Suppressor macrophage (primary cell): ENCODE measurements at regions not wholly inside any gene's neighbourhood (a gene's known extent, or its start where the extent isn't known, plus 50 kb on each side); places are given as distances from the start of the nearest gene placed in this dataset.

Experiments
- DNase-seq, 4 experiments: peaks; one replicate each; pipeline ENCODE4 v3.0.0-alpha.2; 2020 to 2022

DNA sequence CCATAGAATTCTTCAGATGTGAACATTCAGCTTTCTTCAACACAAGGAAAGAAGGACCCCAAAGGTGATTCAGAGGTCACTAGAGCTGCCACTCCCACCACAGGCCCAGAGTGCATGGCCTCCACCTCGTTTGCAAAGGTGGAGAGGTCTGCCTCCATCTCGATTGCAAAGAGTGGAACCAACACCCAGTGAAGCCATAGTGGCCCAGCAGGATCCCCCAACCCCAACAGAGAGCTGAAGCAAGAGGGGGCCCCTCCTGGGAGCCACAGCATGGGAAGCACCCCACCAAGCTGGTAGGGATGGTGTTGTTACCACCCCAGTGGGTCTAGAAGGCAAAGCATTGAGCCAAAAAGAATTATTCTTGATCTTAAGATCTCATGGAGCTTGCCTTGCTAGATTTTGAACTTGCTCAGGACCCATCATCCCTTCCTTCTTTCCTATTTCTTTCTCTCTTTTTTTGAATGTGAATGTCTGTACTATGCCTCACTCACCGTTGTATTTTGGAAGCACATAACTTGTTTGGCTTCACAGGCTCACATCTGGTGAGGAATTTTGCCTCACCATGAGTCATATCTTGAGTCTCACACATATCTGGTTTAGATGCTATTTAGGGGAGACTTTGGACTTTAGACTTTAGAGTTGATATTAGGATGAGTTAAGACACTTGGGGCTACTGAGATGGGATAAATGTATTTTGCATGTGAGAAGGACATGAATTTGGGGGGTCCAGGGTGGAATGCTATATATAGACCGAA, 119.2 kb downstream of the ANKRD60 start:
- no peak for DNase-seq

DNA sequence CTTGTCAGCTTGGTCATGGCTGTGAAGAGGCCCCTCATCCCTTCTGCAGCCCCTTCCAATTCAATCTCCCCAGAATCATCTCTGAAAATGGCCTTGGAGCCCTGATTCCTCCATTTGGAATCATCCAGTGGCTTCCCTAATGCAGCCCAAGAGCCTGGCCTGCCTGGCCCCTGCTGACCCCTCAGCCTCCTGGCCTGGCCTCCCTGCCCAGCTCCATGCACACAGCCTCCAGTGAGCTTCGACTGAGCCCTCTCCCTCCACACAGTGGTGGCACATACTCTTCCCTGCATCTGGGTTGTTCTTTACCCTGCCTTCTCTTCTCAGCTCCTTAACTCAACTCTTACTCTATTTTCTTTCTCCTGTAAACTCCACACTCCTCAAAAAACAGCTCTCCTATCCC, 120.9 kb downstream of the ANKRD60 start:
- no peak for DNase-seq

DNA sequence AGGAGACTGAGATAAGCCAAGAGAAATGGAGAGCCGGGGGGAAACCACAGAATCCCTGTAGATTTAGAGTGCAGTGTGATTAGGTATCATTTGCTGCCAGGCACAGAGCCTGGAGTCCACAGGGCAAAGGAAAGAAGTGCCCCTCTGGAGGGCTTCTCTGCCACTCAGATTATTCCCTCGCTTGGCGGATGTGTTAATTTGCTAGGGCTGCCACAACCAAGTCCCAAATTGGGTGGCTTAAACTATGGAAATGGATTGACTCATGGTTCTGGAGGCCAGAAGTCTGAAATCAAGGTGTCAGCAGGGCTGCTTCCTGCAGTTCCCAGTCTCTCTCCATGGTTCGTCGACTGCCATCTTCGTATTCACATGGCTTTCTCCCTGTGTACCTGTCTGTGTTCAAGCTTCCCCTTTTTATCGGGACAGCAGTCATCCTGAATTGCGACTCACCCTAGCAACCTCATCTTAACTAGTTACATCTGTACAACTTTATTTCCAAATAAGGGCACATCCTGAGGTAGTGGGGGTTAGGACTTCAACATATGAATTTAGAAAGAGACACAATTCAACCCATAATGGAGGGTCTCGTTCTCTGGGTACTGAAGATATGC, 122.2 kb downstream of the ANKRD60 start:
- DNase-seq = no peak

DNA sequence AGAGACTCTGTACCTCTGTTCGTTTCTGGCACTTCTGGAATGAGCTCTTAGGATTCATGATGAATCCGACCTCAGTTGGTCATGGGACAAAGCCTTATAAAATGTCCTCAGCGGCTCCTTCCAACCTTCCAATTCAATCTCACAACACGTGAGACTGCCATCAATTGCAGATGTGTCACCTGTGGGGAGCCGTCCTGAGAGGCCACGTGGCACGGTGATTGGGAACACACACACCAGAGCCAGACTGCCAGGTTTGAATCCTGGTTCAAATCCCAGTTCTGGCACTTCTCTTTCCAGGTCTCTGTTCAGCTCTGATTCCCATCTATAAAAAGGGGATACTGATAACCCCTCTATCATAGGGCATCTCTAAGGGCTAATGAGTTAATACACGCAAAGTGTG, 124.5 kb downstream of the ANKRD60 start:
- no peak for DNase-seq

DNA sequence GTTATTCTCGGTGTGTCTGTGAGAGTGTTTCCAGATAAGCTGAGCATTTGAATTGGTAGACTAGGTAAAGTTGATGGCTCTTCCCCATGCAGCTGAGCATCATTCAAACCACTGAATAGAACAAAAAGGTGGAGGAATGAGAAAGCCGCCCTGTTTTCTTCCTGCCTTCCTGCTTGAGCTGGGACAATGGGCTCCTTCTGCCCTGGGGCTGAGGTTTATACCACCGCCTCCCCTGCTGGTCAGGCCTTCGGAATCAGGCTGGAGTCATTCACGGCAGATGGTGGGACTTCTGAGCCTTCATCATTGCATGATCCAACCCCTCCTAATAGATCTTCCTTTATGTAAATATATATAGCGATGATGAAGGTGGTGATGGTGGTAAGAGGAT, 124.9 kb downstream of the ANKRD60 start:
- no peak for DNase-seq

DNA sequence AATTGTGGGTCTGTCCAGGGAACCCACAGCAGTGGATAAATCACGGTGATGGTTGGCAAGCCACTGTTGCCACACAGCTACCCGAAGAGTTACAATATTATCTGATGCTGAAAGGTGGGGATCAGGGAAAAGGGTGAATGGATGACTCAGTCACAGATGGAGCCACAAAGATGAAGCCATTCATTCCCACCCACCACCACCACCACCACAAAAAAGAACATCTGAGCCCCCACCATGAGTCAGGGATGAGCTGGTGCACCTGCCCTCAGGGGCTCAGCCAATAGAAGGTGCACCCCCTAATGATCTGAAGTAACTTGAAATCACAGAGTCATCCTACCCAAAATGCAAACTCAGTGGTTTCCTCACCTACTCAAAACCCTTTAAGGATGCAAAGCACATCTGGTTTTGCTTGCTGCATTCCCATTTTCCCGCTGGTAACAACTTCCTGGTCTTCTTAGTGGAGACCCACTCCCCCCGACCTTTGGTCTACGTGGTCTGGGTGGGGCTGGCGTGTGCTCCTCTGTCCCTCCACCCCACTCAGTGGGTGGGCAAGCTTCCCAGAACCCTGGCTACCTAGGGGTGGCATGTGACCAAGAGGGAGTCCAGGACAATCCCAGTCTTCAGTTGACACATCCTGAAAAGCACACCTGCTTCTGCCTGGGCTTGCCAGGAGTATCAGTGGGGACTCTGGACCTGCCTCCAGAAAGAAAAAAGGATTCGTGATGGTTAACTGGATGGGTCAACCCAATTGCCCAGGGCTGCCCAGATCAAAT, 125.5 kb downstream of the ANKRD60 start:
- DNase-seq = no peak

DNA sequence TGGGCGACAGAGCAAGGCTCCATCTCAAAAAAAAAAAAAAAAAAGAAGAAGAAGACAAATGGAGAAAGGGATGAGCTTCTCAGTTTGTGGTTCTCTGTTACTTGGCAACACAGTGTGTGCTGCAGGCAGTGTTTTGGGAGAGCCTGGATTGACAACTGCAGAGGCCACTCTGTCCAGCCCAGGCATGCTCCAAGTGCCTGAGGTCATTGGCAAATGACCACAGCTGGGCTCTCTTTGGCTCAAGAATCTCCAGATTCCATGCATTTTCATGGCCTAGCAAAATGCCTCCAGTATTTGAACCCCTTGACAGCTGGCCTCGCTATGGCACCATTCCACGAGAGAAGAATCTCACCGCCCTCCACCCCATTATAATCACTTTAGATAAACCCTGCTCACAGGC, 126.2 kb downstream of the ANKRD60 start:
- no peak for DNase-seq

DNA sequence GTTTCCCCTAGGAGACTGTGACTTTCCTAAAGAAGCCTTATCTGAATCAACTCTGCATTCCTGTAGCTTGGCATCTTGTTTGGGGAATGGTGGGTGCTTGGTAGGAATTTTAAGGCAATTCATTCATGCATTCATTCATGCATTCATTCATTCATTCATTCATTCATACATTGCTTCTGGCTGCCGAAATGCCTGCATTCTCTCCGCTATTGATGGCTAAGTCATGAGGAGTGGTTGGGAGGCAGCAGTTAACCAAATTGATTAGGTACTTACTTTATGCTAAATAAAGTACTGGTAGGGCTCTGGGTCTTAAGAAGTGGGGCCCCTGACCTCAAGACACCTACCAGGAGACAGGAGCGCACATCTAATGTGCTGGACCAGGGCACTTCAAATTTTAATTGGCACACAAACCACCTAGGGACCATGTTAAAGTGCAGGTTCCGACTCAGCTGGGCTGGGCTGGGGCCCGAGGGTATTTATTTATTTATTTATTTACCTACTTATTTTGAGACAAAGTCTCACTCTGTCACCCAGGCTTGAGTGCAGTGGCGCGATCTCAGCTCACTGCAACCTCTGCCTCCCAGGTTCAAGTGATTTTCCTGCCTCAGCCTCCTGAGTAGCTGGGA, 127.6 kb downstream of the ANKRD60 start:
- no peak for DNase-seq

DNA sequence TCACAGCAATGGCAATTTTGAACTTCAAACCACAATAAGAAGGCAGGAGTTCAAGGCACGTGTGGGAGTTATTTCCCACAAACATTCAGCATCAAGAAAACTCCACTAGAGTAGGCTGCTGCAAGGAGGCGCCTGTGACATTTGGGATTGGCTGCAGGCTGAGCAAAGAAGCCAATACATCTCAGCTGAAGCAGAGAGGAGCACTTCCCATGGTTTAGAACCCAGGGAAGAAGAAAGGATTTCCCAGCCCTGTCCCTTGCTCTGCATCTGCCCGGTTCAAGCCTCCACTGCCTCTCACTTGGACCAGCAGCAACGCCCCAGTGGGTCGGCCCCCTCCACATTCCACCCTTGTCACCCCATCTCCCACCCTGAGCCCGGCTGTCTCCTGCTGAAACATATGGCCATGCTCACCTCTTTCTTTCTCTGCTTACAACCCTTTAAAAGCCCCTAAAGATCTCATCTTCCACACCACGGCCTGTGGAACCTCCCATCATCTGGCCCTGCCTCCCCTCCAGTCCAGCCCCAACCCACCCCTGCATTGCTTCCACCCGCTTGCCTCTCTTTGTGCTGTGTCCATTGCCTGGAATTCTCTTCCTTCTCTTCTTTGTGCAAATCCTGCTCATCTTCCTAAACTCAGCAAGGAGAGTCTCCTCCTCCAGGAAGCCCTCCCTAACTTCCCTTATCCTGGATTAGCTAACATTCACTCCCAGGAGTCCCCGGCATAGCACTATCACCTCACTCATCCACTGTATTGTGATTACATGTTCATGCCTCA, 128.3 kb downstream of the ANKRD60 start:
- no peak for DNase-seq

DNA sequence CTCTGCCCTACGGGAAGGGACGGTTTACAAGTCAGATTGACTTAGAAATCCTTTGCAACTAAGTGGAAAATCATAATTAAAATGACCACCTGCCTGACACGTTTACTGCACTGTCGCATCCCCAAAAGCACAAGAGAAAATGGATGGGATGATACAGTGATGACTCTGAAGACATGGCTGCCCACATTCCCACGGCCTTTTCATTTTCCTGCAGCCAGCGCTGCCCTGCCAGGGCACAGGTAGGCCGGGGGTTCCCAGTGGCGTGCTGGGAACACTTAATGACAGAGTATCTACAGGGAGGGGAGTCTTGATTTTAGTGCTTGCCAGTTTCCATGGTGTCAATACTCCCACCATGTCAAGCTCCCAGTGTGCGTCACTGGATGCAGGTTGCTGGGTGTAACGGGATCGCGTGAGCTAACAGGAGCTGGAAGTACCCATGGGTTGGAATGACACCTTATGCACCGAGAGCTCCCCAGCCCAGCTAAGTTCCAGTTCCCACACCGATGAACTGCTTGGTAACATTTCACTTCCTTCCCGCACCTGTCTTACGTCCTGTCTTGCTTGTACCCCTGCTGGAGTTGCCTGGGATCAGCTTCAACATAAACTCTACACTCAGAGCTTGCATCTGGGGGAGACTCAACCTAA, 129.0 kb downstream of the ANKRD60 start:
- no peak for DNase-seq

DNA sequence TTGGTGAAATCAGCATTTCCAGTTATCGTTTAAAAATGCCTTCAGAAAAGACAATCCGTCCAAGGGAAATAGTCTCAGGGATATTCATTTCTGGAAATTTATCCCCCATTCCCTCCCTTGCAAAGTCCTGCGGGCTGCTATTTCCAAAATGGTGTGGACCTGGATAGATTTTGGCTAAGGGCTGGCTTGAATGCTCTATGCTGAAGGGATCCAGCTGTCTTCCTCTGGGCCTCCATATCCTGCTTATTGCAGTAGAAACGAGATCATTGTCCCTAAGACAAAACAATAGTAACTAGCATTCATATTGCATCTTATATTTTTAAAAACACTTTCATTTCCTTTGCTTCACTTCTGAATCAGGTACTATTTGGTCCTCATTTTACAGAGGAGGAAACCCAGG, 129.9 kb downstream of the ANKRD60 start:
- DNase-seq = no peak

DNA sequence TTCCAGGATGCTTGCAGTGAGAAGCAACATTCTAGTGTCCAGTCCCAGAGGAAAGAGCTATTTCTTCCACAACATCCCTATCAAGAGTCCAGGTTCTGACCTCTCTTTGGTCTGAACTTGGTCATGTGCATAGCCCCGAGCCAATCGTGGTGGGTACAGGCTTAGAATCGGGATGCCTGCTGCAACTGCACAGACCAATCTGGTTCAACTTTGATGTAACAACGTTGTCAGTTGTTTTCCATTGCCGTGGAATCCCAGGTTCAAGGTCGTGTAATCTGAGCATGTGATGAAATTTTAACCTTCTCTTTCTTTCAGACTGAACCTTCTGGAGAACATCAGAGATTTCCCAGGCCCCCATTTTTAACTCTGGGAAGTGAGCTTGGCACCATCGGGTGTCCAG, 130.5 kb downstream of the ANKRD60 start:
- no peak for DNase-seq

DNA sequence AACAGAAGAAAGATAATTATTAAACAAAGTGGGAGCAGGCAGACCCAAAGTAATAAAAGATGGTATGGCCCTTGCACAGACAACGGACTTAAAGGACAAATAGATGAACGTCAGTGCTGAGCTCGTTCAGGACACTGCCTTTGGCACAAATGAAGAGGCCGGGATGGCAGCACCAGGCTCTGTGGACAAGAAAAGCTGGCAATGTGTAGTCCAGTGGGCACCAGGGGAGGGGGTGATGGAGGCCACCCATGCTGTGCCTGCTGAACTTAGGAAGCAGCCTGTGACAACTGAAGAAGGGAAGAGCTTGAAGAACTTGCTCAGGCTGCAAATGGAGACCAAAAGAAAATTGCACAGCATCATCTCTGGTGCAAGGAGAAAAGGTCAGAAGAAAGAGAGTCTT, 131.0 kb downstream of the ANKRD60 start:
- no peak for DNase-seq

DNA sequence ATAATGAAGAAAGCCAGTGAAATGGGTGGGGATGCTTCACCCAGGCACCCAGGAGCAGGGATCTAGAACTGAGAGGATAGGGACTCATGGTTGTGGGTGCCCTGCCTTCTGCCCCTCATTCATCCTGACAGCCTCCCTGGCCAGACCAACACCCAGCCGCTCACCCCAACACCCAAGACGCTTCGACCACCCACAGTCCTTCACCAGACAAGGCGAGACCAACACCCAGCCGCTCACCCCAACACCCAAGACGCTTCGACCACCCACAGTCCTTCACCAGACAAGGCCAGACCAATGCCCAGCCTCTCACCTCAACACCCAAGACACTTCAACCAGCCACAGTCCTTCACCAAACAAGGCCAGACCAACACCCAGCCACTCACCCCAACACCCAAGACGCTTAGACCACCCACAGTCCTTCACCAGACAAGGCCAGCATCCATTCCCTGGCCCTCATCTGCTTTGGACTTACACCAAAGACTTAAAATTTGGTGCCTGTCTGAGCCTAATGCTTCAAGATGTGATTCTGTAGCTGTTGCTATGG, 131.5 kb downstream of the ANKRD60 start:
- no peak for DNase-seq

DNA sequence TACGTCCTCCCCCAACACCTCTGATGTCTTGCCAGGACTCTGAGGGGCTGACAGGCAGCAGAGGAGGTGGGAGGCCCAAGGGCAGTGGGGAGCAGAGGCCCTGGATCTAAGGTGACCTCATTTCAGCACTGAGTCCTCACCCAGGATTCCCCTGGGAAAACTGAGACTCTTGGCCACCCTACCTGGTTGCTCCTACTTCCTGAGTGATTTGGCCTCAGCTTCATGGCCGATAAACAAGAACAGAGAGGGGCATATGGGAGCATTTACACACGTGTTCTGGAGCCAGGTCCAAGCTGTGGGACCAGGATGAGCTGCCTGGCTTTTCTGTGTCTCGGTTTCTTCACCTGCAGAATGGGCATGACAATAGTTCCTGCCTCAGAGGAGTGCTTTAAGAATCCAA, 133.8 kb downstream of the ANKRD60 start:
- no peak for DNase-seq

DNA sequence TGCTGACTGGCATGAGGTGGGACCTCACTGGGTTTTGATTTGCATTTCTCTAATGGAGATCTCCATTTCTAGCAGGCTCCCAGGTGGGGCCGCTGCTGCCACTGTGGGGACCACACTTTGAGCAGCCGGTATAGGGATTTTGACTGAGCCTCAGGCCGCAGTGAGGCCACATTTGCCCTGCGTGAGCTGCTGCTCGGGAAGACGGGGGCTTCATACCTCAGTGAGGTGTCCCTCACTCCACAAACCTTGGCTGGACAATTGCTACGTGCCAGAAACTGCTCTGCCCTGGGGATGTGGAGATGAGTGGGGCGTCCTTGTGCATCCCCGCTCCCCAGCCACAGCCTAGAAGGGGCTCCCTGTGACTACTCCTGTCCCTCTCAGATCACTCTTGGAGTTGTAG, 134.3 kb downstream of the ANKRD60 start:
- DNase-seq = no peak

DNA sequence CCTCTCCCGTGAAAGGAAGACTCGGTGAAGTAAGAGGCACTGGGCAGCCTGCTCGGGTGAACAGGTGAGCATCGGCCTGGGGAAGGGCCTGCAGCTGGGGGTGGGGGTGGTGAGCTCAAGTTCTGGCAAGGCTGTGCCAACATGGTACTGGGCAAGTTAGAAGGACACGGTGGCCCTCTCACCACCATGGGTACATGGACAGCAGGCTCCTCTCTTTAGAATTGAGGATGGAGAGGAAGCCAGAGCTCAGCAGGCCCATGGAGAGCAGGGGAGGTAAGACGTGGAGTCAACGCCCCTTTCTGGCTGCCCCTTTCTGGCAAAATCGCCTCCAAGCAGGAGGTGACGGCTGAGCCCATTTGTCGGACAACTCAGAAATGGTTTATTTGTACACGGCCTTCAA, 135.6 kb downstream of the ANKRD60 start:
- no peak for DNase-seq

DNA sequence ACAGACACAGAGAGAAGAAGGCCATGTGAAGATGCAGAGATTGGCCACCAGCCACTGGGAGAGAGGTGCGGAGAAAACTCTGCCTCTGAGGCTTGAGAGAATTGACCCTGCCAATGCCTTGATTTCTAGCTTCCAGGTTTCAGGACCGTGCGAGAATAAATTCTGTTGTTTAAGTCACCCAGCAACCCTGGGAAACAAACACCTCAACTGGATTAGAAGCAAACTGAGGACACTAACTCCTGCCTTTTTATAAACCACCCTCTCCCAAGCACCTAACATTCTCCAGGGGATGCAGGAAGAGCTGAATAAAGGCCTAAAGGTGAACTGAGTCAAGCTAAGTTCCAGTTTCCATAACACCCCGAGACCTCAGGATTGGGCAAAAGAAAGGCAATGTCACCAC, 136.1 kb downstream of the ANKRD60 start:
- DNase-seq = no peak

DNA sequence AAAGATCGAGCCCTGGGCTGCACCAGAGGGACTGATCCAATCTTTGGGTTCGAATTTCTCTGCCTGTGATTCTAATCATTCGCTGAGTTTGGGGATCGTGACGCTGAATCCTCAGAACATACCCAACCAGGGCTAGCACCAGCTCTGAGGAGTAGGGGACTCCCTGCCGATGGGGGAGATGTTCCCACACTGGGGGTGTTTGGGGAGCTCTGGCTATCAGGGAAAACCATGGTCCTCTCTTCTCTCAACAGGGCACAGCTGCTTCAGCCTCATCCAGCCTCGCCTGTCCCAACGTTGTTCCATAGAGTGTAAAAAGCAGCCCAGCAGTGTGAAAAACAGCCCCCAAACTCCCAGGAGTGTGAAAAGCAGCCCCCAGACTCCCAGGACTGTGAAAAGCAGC, 136.6 kb downstream of the ANKRD60 start:
- no peak for DNase-seq

DNA sequence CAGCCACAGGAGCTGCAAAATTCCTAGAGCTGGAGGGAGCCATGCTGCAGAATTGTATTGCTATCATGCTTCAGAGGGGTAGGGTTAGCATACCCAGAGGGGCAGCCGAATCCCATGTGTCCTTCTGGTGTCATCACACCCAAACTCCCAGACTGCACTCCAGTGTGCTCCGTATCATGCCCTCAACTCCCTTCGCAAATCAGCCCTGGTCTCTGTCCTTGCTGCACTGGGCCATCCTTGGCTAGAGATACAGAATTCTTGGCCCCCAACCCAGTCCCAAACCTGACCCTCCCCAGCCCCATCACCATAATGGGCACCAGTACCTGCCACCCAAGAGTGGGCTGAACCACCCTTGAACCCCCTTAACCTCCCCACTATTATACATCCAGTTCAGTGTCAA, 138.3 kb downstream of the ANKRD60 start:
- DNase-seq = no peak

DNA sequence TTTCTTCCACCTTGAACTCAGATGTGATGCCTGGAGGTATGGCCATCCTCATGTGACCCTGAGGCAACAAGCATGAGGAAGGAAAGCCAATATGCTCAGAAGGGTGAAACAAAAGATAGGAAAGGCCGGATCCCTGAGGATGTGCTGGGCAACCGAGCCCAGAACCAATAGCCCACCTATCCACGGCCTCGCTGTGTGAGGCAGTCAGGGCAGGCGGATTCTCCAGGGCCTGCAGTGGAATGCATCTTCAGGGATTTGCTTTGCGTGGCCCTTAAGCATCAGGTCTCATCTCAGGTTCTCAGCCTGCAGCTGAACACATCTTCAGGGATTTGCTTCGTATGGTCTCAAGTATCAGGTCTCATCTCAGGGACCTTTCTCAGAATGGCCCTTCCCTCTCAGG, 139.8 kb downstream of the ANKRD60 start:
- DNase-seq = no peak

DNA sequence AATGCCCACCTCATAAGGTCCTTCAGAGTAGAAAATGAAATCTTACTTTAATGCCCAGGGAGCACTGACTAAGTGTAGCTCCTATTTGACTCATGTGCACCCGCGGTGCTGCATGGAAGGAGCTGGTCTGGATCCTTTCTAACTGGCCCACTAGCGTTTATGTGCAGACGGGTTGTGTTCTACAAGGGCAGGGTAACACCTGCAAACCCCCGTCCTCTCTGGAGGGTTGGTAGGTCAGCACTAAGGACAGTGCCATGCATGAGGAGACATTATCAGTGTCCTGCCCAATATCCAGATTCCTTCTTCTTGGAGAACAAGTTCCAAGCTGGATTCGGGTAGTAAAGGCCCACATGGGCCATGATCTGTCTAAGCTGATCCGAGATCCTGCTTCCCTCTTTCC, 140.3 kb downstream of the ANKRD60 start:
- no peak for DNase-seq
